IPS DF 6.9 (cell line): ENCODE measurements at regions not wholly inside any gene's neighbourhood (a gene's known extent, or its start where the extent isn't known, plus 50 kb on each side); places are given as distances from the start of the nearest gene placed in this dataset.

ENCODE experiments used
- DNase-seq: peaks from one replicate; pipeline ENCODE4 v3.0.0-alpha.2; 2013; ENCODE audit warnings: low read depth, low spot score
- H3K27ac ChIP-seq: one replicate; pipeline ENCODE4 v1.5.1; 2013; ENCODE audit warnings: low read length, control low read depth
- H3K27me3 ChIP-seq: 2 replicates; pipeline ENCODE4 v1.6.1; 2013; ENCODE audit warnings: mild to moderate bottlenecking, low read length; ENCODE audit not compliant: control insufficient read depth, insufficient read depth
- H3K36me3 ChIP-seq: 2 replicates; pipeline ENCODE4 v1.6.1; 2013; ENCODE audit warnings: low read length; ENCODE audit not compliant: control insufficient read depth, insufficient read depth
- H3K4me1 ChIP-seq: 2 replicates; pipeline ENCODE4 v1.6.1; 2013; ENCODE audit warnings: low read length; ENCODE audit not compliant: control insufficient read depth, insufficient read depth
- H3K4me3 ChIP-seq: 2 replicates; pipeline ENCODE4 v1.5.1; 2013; ENCODE audit warnings: mild to moderate bottlenecking, low read length
- H3K9me3 ChIP-seq: 2 replicates; pipeline ENCODE4 v1.6.1; 2013; ENCODE audit warnings: low read length, inconsistent platforms; ENCODE audit not compliant: control insufficient read depth, insufficient read depth
- WGBS: extraction: QIAGEN DNeasy Blood & Tissue Kit; methylation state at CpG from one replicate; pipeline ENCODE4 v1.1.7; 2013; ENCODE audit warnings: mixed read lengths, missing lambda C conversion rate; ENCODE audit not compliant: insufficient read length, insufficient coverage; 5-methylcytosine and 5-hydroxymethylcytosine counted together

DNA sequence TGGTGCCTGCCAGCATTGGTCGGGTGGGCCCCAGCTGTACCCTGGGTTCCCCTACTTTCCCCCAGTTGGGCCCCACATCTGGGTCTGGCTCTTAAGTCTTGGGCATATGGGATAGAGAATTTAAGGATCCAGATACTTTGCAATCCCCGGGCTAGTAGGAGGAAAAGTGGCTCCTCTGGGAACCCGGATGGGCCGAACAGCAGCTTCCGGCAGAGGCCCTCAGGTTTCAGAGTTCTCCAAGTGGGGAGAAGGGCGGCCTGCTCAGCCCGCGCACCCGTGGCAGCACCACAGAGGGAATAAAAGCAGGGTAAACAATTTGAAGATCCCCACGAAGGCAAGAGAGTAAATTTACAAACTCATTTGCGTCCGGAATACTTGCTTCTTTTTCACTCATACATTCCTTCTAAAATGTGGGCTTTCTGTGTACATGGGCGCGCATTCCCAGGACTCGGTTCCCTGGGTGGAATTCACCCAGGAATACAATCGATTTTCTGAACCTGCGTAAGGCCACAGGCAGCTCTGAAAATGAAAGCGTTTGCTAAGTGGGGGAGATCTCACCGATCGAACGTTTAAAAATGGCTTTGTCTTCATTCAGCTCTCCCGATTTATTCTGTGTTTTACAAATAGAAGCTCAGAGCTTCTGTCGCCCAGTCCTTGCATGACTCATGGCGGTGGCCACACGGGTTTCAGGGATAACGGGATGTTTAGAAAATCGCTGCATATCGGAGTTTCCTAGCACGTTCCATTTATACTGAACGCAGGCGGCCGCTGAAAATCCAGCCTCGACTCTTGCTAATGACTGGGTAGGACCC, 74.0 kb upstream of the POLG start:
- Histone ChIP-seq H3K9me3 (no peaks in the 10 kb centered on the region), H3K4me1 (peaks cover 2% of the 10 kb centered on the region; the same call in 1 of the 2 replicates), H3K36me3 (no peaks in the 10 kb centered on the region), H3K27me3 (peaks cover 96% of the 10 kb centered on the region), H3K4me3 (no peak overlapping the region), H3K27ac (no peak overlapping the region)
- DNase-seq, result no peak
- no CpG with 5 or more reads among the region's 33 CpGs for WGBS

DNA sequence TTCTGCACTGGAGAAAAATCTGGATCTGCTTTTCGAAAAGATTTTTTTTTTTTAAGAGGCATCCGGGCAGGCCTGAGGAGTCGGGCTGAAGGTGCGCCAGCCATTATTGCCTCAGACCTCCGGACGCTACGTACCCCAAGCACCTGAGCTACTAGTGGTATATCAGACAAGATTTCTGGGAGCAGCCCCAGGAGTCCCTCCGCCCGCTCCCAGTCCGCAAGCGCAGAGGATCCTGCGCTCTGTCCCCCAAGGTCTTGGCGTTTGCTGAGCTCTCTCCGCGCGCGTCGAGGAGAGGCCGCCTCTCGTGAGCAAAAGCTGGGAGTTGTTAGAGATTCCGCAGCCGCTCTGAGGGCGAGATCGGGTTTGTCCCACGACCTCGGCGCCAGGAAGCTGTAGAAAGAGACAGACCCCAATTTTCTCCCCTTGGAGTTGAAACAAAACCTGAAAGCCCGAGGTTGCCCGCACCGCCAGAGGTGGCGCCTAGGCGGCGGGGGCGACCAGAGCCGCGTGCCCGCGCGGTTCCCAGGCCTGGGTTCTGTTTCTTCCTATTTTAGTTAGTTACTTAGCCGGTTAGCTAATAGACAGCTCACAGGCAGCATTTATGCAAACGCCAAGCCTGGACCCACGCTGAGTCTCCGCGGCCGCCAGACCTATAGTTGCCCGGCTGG, 72.5 kb upstream of the POLG start:
- WGBS, result no CpG with 5 or more reads among the region's 46 CpGs
- DNase-seq, result no peak
- no peaks in the 10 kb centered on the region for H3K36me3 ChIP-seq
- peaks cover 2% of the 10 kb centered on the region; the same call in 1 of the 2 replicates for H3K4me1 ChIP-seq
- no peak overlapping the region for H3K4me3 ChIP-seq
- H3K9me3 ChIP-seq, result no peaks in the 10 kb centered on the region
- H3K27ac ChIP-seq, result no peak overlapping the region
- H3K27me3 ChIP-seq, result peaks cover 98% of the 10 kb centered on the region

DNA sequence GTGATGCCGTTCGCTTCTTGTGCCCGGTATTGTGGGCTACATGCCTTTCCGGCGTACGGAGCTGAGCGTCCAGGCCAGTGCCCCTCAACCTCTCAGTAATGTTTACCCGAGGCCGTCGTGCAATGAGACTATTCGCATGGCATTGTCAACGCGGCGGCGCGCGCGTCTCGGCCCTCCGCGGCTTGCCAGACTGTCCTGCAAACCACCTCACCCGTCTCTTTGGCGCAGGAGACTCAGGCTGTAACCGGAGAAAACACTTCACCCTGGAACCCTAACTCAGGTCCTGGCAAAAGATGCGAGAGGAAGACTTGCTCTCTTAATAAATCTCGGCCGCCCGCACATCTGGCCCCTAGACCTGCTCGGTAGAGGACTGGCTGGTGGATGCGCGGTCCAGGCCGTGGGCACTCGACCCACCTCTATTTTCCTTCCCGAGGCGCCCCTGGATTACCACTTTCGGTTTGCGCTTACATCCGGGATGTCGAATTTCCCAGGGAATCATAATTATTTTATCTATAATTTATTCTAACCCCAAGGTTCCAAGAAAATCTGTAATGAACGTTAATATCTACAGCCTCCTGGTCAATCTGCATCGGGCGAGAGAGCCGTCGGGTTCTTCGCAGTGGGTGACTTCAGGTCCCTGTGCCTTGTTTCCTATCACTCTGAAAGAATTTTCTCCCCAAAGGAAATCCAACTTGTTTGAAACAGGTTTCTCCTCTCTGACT, 71.8 kb upstream of the POLG start:
- H3K4me3 ChIP-seq, result no peak overlapping the region
- H3K27me3 ChIP-seq, result peaks cover 99% of the 10 kb centered on the region
- no peaks in the 10 kb centered on the region for H3K36me3 ChIP-seq
- no peak overlapping the region for H3K27ac ChIP-seq
- DNase-seq, result no peak
- WGBS, result no CpG with 5 or more reads among the region's 45 CpGs
- no peaks in the 10 kb centered on the region for H3K9me3 ChIP-seq
- H3K4me1 ChIP-seq, result peaks cover 2% of the 10 kb centered on the region; the same call in 1 of the 2 replicates

DNA sequence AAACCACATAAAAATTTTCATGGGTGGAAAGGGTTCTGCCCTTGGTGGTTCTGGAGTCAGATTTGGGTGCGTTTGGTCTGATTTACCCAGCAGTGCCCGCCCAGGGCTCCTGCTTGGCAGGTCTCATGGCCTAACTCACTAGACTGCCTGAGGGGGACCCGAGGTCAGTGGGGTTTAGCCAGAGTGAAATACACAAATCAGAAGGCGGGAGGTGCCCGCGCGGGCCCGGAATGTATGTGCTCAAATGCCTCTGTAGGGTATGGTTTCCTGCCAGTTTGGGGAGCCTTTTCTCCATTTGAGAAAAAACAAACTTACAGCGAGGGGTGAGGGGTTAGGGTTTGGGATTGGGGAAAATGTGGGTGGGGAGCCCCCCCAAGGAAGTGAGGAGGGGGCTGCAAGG, 70.9 kb upstream of the POLG start:
- DNase-seq, result no peak

DNA sequence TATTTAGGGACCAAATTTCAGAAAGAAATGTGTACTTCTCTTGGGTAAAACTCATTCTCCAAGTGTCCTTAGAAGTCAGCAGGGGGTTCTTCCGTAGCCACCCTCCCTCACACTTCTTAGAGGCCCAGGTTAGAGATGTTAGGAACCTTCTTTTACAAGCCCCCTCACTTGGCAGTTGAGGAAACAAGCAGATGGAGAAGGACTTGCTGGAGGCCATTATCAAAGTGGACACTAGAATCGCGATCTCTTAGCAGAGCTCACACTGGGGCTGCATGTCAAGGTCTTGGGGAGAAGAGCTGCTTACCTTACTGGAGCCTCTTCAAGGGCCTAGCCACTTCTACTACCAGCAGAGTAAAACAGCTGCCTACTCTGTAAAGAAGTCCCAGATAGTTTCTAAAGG, 69.4 kb upstream of the POLG start:
- Histone ChIP-seq H3K9me3 (no peaks in the 10 kb centered on the region), H3K4me1 (peaks cover 2% of the 10 kb centered on the region; the same call in 1 of the 2 replicates), H3K27me3 (peaks cover 95% of the 10 kb centered on the region), H3K4me3 (no peak overlapping the region), H3K36me3 (no peaks in the 10 kb centered on the region), H3K27ac (no peak overlapping the region)
- DNase-seq, result no peak
- no CpG with 5 or more reads among the region's 3 CpGs for WGBS

More for the DNA sequence above, 70.9 kb upstream of the POLG start:
- H3K36me3 ChIP-seq, result no peaks in the 10 kb centered on the region
- no peak overlapping the region for H3K27ac ChIP-seq
- peaks cover 2% of the 10 kb centered on the region; the same call in 1 of the 2 replicates for H3K4me1 ChIP-seq
- H3K9me3 ChIP-seq, result no peaks in the 10 kb centered on the region
- H3K27me3 ChIP-seq, result peaks cover 100% of the 10 kb centered on the region
- no CpG with 5 or more reads among the region's 9 CpGs for WGBS
- no peak overlapping the region for H3K4me3 ChIP-seq

DNA sequence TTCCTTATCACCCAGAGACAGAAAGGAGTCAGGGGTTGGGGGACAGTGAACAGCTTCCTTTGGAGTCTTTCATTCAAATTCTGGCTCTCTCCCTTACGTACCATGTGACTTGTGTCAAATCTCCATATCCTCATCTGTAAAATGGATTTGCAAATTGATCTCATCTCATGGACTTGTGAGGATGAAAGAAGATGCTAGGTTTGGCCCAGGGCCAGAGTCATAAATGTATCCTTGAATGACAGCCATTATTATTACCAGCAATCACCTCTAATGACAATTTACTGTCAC, 67.8 kb upstream of the POLG start:
- no peak for DNase-seq
- Histone ChIP-seq H3K27ac (no peak overlapping the region), H3K36me3 (no peaks in the 10 kb centered on the region), H3K4me1 (peaks cover 2% of the 10 kb centered on the region; the same call in 1 of the 2 replicates), H3K27me3 (peaks cover 95% of the 10 kb centered on the region), H3K4me3 (no peak overlapping the region), H3K9me3 (no peaks in the 10 kb centered on the region)
- WGBS, result no CpG with 5 or more reads among the region's 1 CpG

DNA sequence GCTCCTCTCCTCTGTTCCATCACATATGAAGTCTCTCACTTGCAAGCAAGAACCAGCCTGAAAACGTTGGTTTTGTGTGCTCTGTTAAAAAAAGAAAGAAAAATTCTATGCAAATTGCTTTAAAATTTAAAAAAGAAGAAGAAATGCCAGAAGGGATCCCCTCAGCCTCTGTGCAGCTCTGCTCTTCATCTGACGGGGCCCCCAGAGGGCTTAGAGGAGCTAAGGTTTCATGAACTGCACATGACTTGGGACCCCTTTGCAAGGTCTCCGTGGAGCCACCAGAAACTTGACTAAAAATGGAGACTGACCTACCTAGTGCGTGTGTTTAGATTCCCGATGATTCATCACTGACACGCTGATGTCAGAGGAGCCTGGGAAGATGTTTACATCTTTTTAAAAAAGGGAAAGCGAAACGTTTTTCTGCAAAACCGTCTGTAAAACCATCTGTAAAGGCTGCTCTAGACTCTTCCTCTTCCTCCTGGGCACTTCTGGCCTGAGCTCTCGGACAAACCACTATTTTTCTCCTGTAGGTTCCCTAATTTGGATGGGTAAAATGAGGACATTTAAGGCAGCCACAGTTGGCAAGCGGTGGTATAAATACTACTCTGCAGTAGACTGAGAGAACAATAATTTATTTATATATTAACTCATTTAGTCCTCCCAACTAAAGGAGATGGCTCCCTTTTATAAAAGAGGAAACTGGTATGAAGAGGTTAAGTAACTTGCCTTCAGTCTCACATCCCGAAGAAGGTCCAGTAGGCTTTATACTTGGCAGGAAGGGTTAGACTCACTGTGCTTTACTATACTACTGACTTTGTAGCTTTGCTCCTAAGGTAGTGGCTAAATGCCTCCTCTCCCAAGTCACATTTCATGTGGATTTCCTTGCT, 67.2 kb upstream of the POLG start:
- no peak overlapping the region for H3K27ac ChIP-seq
- H3K4me3 ChIP-seq, result no peak overlapping the region
- no peak for DNase-seq
- no peaks in the 10 kb centered on the region for H3K36me3 ChIP-seq
- peaks cover 95% of the 10 kb centered on the region for H3K27me3 ChIP-seq
- peaks cover 6% of the 10 kb centered on the region for H3K4me1 ChIP-seq
- no peaks in the 10 kb centered on the region for H3K9me3 ChIP-seq
- whole genome bisulfite sequencing, result no CpG with 5 or more reads among the region's 12 CpGs

DNA sequence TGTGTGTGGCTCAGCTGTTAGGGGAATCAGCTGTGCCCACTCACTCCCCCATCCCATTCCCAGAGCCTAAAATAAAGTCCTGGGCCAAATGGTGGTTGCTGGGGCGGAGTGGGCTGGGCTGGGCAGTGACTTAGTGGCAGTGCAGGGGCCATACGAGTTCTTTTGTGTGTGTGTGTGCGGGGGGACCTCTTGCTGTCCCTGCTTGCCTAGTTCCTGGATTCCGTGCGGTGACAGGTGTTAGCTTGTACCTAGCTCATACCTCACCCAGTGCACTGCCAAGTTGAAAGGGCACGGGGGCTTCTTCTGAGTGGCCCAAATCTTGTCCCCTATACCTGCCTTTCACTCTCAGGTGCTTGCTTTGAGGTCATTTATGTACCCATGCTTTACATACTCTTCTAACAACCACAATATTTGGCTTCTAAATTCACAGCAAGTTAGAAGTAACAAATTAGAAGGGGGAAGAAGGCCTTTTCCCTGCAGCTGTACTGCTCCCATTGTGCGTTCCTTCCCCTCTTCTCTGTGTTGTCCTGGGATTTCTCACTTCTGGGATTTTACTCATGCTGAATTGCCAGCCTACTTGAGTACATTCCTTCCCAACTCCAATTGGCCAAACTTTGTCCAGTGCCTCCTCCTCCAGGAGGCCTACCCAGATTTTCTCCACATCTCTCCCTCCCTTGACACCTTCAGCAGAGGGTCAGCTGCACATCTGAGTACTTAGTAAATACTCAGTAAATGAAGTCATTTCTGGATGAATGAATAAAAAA, 66.3 kb upstream of the POLG start:
- no CpG with 5 or more reads among the region's 7 CpGs for WGBS
- Histone ChIP-seq H3K27ac (no peak overlapping the region), H3K4me1 (peaks cover 4% of the 10 kb centered on the region), H3K4me3 (no peak overlapping the region), H3K36me3 (no peaks in the 10 kb centered on the region), H3K9me3 (no peaks in the 10 kb centered on the region), H3K27me3 (peaks cover 95% of the 10 kb centered on the region)
- no peak for DNase-seq

DNA sequence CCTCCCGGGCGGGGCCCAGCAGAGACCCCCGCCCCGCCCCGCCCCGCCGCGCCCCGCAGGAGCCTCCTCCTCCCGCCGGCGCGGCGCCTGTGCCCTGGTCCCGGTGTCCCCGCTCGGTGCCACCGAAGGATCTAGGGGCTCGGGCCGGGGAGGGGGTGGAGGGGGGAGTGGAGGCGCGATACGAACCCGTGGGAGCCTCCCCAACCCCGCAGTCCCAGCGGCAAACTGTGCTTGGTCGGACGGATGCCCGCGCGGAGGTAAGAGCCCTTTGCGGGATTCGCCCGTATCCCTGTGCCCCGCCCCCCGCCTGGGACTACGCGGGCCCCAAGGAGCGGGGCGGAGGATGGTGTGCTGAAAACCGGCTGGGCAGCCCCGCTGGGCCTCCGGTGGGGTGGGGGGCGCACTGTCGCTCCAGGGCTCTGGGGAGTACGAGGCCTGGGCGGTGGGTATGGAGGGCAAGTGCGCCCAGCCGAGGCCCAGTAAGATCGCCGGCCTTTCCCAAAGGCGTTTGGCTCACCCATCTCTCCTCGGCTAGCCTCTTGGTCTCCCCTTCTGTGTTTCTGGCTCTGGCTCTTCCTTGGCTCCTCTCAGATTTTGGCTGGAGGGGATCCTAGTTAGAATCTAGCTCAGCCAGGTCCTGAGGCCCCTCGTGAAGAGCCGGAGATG, 65.6 kb upstream of the POLG start:
- no CpG with 5 or more reads among the region's 55 CpGs for WGBS
- H3K4me1 ChIP-seq, result peaks cover 4% of the 10 kb centered on the region
- no peak for DNase-seq
- H3K27ac ChIP-seq, result no peak overlapping the region
- H3K9me3 ChIP-seq, result no peaks in the 10 kb centered on the region
- no peaks in the 10 kb centered on the region for H3K36me3 ChIP-seq
- H3K27me3 ChIP-seq, result peaks cover 95% of the 10 kb centered on the region
- H3K4me3 ChIP-seq, result no peak overlapping the region
